Tongue (tissue), 1 donor: ENCODE measurements at regions not wholly inside any gene's neighbourhood (a gene's known extent, or its start where the extent isn't known, plus 50 kb on each side); places are given as distances from the start of the nearest gene placed in this dataset.
"Not testable (repeated sequence)": the region's sequence is repeated elsewhere in the genome, so short reads cannot be mapped to it uniquely, and the experiment has no call there.

ENCODE experiments used
- DNase-seq: peaks from one replicate; pipeline ENCODE4 v3.0.0-alpha.2; 2015

GRCh38 chr12:72162875-72163274 lies 109.3 kb upstream of the TRHDE start:
- no peak for DNase-seq

DNA sequence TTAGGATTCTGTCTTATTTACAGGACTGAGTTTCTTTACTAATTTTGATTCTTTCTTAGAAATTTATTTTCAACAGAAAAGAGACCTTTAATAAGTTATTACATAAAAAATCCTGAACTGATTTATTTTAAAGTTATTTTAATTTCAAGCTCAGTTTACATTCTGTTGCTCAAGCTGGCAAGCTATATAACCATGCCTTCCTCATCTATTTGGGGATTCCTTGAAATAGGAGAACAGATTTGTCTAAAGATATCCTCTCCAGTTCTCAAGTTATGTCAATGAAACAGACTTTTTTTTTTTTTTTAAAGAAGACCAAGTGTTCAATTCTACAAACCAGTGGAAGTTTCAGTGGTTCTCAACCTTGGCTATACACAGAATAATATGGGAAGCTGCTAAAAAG lies 103.3 kb upstream of the TRHDE start:
- no peak for DNase-seq

DNA sequence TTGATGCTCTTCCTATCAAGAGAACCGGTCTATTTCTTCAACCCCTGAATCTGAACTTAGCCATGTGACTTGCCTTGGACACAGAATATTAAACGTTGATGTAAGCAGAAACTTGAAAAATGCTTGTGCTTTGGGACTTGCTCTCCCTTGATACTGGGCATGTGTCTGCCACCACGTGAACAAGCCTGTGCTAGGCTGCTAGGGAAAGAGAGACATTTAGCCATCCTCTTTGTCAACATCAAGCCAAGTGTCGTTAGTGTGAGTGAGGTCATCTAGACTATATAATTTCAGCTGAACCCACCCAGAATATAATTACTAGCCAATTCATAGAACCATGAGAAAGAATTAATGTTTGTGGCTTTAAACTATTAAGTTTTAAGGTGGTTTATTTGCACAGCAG lies 98.2 kb upstream of the TRHDE start:
- DNase-seq = no peak

DNA sequence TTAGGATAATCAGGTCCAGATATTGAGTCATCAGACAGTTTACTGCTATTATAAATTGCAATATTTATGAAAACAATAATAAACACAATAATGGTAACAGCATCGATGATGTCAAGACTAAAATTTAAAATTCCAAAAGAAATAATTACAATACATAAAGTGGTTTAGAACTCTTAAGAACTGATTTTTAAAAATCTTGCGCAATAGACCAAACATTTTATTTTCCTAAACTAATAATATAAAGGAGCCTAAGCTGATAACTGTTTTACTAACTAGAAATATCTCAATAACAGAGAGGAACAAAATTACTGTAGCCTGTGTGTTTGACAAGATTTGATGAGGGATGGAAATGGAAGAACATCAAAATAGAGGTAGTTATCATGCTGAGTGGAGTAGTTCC lies 93.9 kb upstream of the TRHDE start:
- no peak for DNase-seq

DNA sequence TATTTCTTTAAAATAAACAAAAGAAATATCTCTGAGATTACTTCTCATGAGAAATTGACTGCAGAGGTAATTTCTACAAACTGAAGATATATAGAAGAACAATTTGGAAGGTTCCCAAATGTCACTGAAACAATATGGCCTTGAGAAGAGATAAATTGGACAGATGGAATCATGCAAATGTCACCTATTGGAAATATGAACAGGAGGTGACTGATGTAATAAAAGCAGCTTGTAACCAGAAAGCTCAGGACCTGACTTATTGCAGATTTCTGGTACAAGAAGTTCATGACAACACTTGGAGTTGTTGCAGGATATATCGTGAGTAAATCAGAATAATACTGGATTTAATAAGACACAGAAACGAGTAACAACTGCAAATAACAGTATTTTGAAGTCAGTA lies 93.3 kb upstream of the TRHDE start:
- no peak for DNase-seq

GRCh38 chr12:72179841-72180240 lies 92.3 kb upstream of the TRHDE start:
- DNase-seq = no peak

DNA sequence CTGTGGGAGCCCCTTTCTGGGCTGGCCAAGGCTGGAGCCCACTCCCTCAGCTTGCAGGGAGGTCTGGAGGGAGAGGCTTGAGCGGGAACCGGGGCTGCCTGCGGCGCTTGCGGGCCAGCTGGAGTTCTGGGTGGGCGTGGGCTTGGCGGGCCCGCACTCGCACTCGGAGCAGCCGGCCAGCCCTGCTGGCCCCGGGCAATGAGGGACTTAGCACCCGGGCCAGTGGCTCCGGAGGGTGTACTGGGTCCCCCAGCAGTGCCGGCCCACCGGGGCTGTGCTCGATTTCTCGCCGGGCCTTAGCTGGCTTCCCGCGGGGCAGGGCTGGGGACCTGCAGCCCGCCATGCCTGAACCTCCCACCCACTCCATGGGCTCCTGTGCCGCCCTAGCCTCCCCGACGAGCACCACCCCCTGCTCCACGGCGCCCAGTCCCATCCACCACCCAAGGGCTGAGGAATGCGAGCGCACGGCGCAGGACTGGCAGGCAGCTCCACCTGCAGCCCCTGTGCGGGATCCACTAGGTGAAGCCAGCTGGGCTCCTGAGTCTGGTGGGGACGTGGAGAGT lies 87.1 kb upstream of the TRHDE start:
- not testable (repeated sequence) for DNase-seq

DNA sequence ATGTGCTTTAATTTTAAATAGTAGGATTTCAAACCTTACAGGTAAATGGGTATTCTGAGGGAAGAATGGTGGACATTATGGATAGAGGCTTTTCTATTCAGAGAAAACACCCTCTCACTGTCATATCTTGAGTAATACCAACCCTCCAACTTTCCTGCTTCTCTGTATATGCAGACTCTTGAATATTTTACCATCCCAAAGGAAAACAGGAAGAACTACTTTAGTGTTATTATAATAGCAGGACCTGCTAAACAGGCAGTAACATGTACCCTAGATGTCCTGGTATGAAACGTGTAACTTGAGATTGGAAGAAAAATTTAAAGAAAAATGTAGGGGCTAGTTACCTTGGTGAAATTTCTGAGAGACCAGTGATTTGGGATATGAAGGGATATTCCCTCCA lies 82.9 kb upstream of the TRHDE start:
- DNase-seq = no peak

GRCh38 chr12:72191761-72192160 lies 80.4 kb upstream of the TRHDE start:
- DNase-seq = no peak

DNA sequence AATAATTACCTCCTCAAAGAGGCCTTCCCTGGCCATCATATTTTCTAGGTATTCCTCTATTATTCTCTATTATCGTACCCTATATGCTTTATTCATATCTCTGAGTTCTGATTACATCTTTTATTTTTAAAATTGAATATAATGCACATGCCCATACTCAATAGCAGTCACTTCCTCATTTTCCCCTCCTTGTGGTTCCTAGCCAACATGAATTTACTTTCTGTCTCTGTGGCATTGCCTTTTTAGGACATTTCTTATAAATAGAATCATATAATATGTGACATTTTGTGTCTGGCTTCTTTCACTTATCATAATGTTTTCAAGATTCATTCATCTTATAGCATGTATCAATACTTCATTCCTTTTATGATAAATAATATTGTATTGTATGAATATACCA lies 74.4 kb upstream of the TRHDE start:
- no peak for DNase-seq

- no peak for DNase-seq
Observed at GRCh38 chr12:72201457-72201856, 70.7 kb upstream of the TRHDE start.

- no peak for DNase-seq
Observed at GRCh38 chr12:72203764-72204335, 68.3 kb upstream of the TRHDE start.

DNA sequence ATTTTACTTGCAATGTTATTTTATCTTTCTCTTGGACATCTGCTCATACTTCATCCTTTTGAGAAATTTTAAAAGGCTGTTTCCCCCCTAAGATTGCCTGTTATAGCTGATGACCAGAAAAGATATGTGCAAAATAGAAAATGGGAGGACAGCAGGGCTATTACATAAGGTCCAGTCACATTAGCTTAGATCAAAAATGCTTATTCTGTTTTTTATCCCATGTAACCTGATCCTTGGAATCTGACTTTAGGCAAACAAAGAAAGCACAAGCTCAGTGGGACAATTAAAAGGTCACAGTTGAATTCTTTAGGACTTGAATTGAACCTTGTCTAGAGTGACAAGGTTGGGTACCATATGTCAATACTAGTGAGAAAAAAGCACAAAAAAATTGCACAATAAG lies 65.1 kb upstream of the TRHDE start:
- DNase-seq = no peak

DNA sequence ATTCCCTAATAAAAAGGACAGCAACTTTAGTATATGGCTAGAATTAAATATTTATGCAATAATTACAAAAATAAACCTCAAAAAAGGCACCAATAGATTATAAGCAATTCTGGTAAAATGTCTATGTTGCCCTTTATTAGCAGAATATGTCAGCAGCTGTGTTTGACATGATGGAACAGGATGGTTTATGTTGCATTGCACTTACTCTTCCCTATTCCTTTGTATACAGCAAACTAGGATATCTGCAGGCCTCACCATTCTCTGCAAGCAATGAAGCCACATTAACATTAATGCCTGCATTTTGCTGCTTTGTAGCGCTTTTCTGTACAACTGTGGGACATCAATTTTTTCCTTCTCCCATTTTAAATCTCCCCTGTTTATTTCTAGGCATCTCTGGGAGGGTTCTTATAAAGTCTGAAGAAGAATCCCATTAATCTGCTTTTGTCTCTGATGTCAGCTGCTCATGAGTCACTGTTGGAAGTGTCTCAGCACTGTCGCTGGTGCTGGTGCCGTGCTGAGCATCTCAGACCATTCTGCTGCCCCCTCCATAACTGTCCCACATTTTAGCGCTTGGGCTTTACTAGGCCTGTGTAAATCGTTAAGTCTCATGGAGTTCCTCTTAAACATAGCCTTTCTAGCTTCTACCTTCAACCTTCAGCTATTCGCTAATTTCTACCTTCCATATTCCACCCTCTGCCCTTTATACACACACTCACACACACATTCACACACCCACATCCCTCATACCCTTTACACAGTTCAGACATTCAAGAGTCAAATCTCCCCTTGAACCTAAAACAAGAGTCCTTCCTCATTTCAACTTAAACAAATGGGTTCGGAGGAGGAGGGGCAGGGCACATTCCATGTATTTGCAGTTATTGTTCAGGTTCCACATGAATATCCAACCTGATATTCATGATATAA lies 64.4 kb upstream of the TRHDE start:
- DNase-seq = no peak

GRCh38 chr12:72209086-72209485 lies 63.1 kb upstream of the TRHDE start:
- DNase-seq = peak; percentile 49

DNA sequence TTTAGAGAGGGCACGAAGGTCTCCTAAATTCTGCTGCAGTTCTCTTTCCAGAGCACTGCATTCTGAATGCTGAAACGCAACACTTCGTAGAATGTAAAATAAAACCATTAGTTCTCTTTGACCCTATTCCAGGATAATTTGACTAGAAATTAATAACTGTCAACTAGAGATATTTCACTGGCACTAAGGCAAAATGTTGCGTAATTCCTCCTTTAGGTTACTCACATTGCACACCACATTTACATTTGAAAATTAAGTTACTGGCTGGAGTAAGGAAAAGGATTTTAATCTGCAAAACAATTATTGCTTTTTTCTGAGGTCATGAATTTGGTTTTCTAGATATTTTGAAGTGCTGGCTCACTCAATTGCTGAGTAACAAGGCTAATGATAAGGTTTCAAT lies 58.0 kb upstream of the TRHDE start:
- DNase-seq = no peak

- DNase-seq = not testable (repeated sequence)
Observed at GRCh38 chr12:72215287-72215686, 56.9 kb upstream of the TRHDE start.

GRCh38 chr12:72219937-72220336 lies 52.2 kb upstream of the TRHDE start:
- DNase-seq = no peak
